K562 (cell line): ENCODE measurements at regions not wholly inside any gene's neighbourhood (a gene's known extent, or its start where the extent isn't known, plus 50 kb on each side); places are given as distances from the start of the nearest gene placed in this dataset.

ENCODE experiments used
- ATAC-seq: fragments of 200-7000 bp; cut with Tn5 transposase; 3 replicates; pipeline ENCODE4 v1.9.1; 2020; ENCODE audit warnings: moderate library complexity
- BruUV-seq: library from RNA; stranded (reverse); fragments of 400-500 nt; replicated peaks from 2 replicates; lab custom pipeline; 2021; lab: Mats Ljungman, UMichigan
- CTCF ChIA-PET: fragments of 300-600 bp; formaldehyde crosslinking; extraction: SDS; loops from one replicate; lab custom pipeline; 2021; ENCODE audit warnings: low intra/inter-chr PET ratio; lab: Yijun Ruan, JAX
- POLR2A ChIA-PET: fragments of 300-600, 350-650 bp; sonication (Branson Sonifier 250); formaldehyde crosslinking; extraction: SDS; loops from one replicate; lab custom pipeline; 2021; ENCODE audit warnings: antibody characterized with exemption, inconsistent platforms; lab: Yijun Ruan, JAX
- DNase-seq, 4 experiments: peaks; one replicate each; pipeline versions ENCODE4 v3.0.0 to v3.0.0-alpha.2; 2011 to 2018; ENCODE audit warnings: low spot score in 3 of 4, mixed read lengths in 3 of 4; ENCODE audit errors: extremely low read depth in 1 of 4
- FAIRE-seq: peaks from 2 replicates; lab custom pipeline; 2011; peaks lifted over from hg19 to GRCh38; lab: Jason Lieb, UNC
- H2AFZ ChIP-seq: 2 replicates; pipeline ENCODE4 v1.6.0; 2011; ENCODE audit warnings: low read depth, low read length, control low read depth, inconsistent platforms
- H3K27ac ChIP-seq: fragments of 200-600 bp; 3 replicates; pipeline ENCODE4 v1.8.0; 2011; ENCODE audit warnings: low read depth, mild to moderate bottlenecking, control low read depth, inconsistent platforms, low read length, moderate library complexity, mixed read lengths; ENCODE audit errors: extremely low read depth
- H3K27me3 ChIP-seq, 2 experiments: fragments of 300-600 bp in 1 of 2; 2 replicates in 1 of 2; 3 replicates in 1 of 2; pipeline versions ENCODE4 v1.6.0 to v1.8.0; 2011; ENCODE audit warnings: inconsistent platforms in 2 of 2, low read length in 2 of 2, mild to moderate bottlenecking in 1 of 2, mixed read lengths in 1 of 2, moderate library complexity in 1 of 2; ENCODE audit not compliant: control insufficient read depth in 2 of 2, insufficient read depth in 2 of 2
- H3K36me3 ChIP-seq: fragments of 300-600 bp; 3 replicates; pipeline ENCODE4 v1.8.0; 2011; ENCODE audit warnings: mild to moderate bottlenecking, low read length, inconsistent platforms; ENCODE audit not compliant: control insufficient read depth, insufficient read depth
- H3K4me1 ChIP-seq, 2 experiments: fragments of 200-600 bp in 1 of 2; replicated peaks in 1 of 2; 2 replicates in 1 of 2; 3 replicates in 1 of 2; pipeline versions ENCODE4 v1.5.1 to v1.8.0; 2011; ENCODE audit warnings: inconsistent platforms in 2 of 2, low read length in 2 of 2, mild to moderate bottlenecking in 1 of 2, mixed read lengths in 1 of 2, moderate library complexity in 1 of 2; ENCODE audit not compliant: control insufficient read depth in 2 of 2, insufficient read depth in 2 of 2
- H3K4me2 ChIP-seq: 2 replicates; pipeline ENCODE4 v1.6.1; 2011; ENCODE audit warnings: low read length, control low read depth, inconsistent platforms, mixed read lengths; ENCODE audit not compliant: insufficient read depth
- H3K4me3 ChIP-seq: fragments of 200-600 bp; sonication (generic), shearing (Covaris generic); 2 replicates; pipeline ENCODE4 v1.5.1; 2016; ENCODE audit warnings: control low read depth, inconsistent platforms
- H3K79me2 ChIP-seq: fragments of 200-600 bp; 3 replicates; pipeline ENCODE4 v1.8.0; 2011; ENCODE audit warnings: low read length, inconsistent platforms; ENCODE audit not compliant: control insufficient read depth, insufficient read depth
- H3K9ac ChIP-seq, 2 experiments: 2 replicates each; pipeline versions ENCODE4 v1.6.0 to v1.6.1; 2011; ENCODE audit warnings: low read depth in 2 of 2, low read length in 2 of 2, control low read depth in 1 of 2, inconsistent platforms in 1 of 2, mild to moderate bottlenecking in 1 of 2, mixed read lengths in 1 of 2; ENCODE audit not compliant: insufficient read depth in 1 of 2
- H3K9me1 ChIP-seq: one replicate; pipeline ENCODE4 v1.6.0; 2011; ENCODE audit warnings: inconsistent platforms, mild to moderate bottlenecking, low read length, moderate library complexity; ENCODE audit not compliant: control insufficient read depth, insufficient read depth
- H3K9me3 ChIP-seq: replicated peaks from 2 replicates; pipeline ENCODE4 v1.5.1; 2011; ENCODE audit warnings: low read depth, low read length, inconsistent platforms; ENCODE audit not compliant: control insufficient read depth, insufficient read depth
- H4K20me1 ChIP-seq: replicated peaks from 2 replicates; pipeline ENCODE4 v1.6.1; 2011; ENCODE audit warnings: low read length, inconsistent platforms, mixed read lengths; ENCODE audit not compliant: control insufficient read depth, insufficient read depth
- CHD4 ChIP-seq: fragments of 200-600 bp; sonication (generic); IDR thresholded peaks from 3 replicates; pipeline ENCODE4 v1.6.1; 2012; ENCODE audit warnings: low read depth, mild to moderate bottlenecking, mixed read lengths, low read length, inconsistent platforms; ENCODE audit not compliant: insufficient read depth, insufficient replicate concordance, poor library complexity, severe bottlenecking
- HMGN3 ChIP-seq: IDR thresholded peaks from 2 replicates; pipeline ENCODE4 v1.6.1; 2011; ENCODE audit warnings: borderline replicate concordance, low read depth, mild to moderate bottlenecking, mixed read lengths, low read length; ENCODE audit not compliant: insufficient read length; ENCODE audit errors: extremely low read depth
- HOXB6 ChIP-seq: fragments of 250-450 bp; sonication (Bioruptor Pico); IDR thresholded peaks from 2 replicates; pipeline ENCODE4 v1.5.1; 2022; ENCODE audit warnings: mild to moderate bottlenecking, borderline replicate concordance
- JUNB ChIP-seq: fragments of 450-650 bp; formaldehyde crosslinking; conservative IDR thresholded peaks from 2 replicates; pipeline ENCODE4 v1.4.0; 2020; ENCODE audit warnings: mild to moderate bottlenecking
- KDM1A ChIP-seq, 2 experiments: fragments of 450-650 bp; IDR thresholded peaks; 2 replicates each; pipeline ENCODE4 v1.6.1; 2016; ENCODE audit warnings: mild to moderate bottlenecking in 2 of 2
- MED1 ChIP-seq: sonication (generic); formaldehyde crosslinking; IDR thresholded peaks from 2 replicates; pipeline ENCODE4 v1.8.1; 2023; ENCODE audit warnings: missing genetic modification reagents, borderline replicate concordance
- MIER1 ChIP-seq: fragments of 450-650 bp; IDR thresholded peaks from 2 replicates; pipeline ENCODE4 v1.6.1; 2016; ENCODE audit warnings: antibody characterized with exemption, mild to moderate bottlenecking, low read depth
- NFE2 ChIP-seq: IDR thresholded peaks from 2 replicates; pipeline ENCODE4 v1.6.1; 2014; ENCODE audit warnings: antibody characterized with exemption, low read depth
- NR4A1 ChIP-seq, 2 experiments: fragments of 250-450 bp in 1 of 2; fragments of 450-650 bp in 1 of 2; sonication (Bioruptor Pico) in 1 of 2; IDR thresholded peaks; 2 replicates each; pipeline versions ENCODE4 v1.4.0 to v1.6.1; 2016 to 2020; ENCODE audit warnings: mild to moderate bottlenecking in 2 of 2, missing compliant biosample characterization in 1 of 2, missing genetic modification characterization in 1 of 2, moderate library complexity in 1 of 2
- NUFIP1 ChIP-seq: fragments of 450-650 bp; IDR thresholded peaks from 2 replicates; pipeline ENCODE4 v1.6.1; 2018; ENCODE audit not compliant: partially characterized antibody
- RAD51 ChIP-seq: fragments of 450-650 bp; IDR thresholded peaks from 2 replicates; pipeline ENCODE4 v1.7.1; 2016; ENCODE audit warnings: low read depth, mild to moderate bottlenecking, borderline replicate concordance
- RBM17 ChIP-seq: fragments of 200-400 bp; formaldehyde crosslinking; IDR thresholded peaks from 2 replicates; pipeline ENCODE4 v1.6.1; 2017; ENCODE audit warnings: low read depth, mild to moderate bottlenecking, low read length, borderline replicate concordance
- STAT5B ChIP-seq: fragments of 250-450 bp; sonication (Bioruptor Pico); IDR thresholded peaks from 2 replicates; pipeline ENCODE4 v1.8.0; 2021; ENCODE audit warnings: mild to moderate bottlenecking, inconsistent platforms
- SUPT5H ChIP-seq: fragments of 450-650 bp; IDR thresholded peaks from 2 replicates; pipeline ENCODE4 v1.6.1; 2016
- ZNF140 ChIP-seq: fragments of 250-450 bp; sonication (Bioruptor Pico); IDR thresholded peaks from 2 replicates; pipeline ENCODE4 v1.8.0; 2021; ENCODE audit warnings: moderate library complexity, mild to moderate bottlenecking, inconsistent platforms
- WGBS: fragments of 100-300 bp; shearing (Covaris generic); methylation state at CpG from one replicate; pipeline ENCODE4 v1.1.6; 2016; ENCODE audit warnings: low coverage, mixed read lengths; ENCODE audit not compliant: insufficient coverage; ENCODE audit errors: missing lambda C conversion rate; 5-methylcytosine and 5-hydroxymethylcytosine counted together
- in situ Hi-C: fragments of 300-500 bp; cut with MboI; formaldehyde crosslinking; loops from 4 replicates; pipeline ENCODE4 v1.15.0; 2018; ENCODE audit warnings: inconsistent platforms, mixed read lengths
- intact Hi-C: fragments of 100-400 bp; cut with micrococcal nuclease; formaldehyde crosslinking; loops from 2 replicates; pipeline ENCODE4 v1.14.2; 2022
- TF ChIP-seq, protein P1 (sequence below): fragments of 450-650 bp; formaldehyde crosslinking; conservative IDR thresholded peaks from 2 replicates; pipeline ENCODE4 v1.4.0; 2022; ENCODE audit warnings: mild to moderate bottlenecking, missing genetic modification characterization

GRCh38 chr6:24052590-24052961 is 73.4 kb upstream of the NRSN1 start:
- in situ Hi-C loops, result no loop called here
- no peaks in the 10 kb centered on the region for H3K9me1 ChIP-seq

GRCh38 chr6:24053057-24053456 is 73.0 kb upstream of the NRSN1 start:
- Histone ChIP-seq H3K4me2 (no peak overlapping the region), H3K79me2 (no peaks in the 10 kb centered on the region), H3K9ac (no peak overlapping the region), H2AFZ (no peak overlapping the region), H3K4me1 (no peaks in the 10 kb centered on the region), H3K36me3 (no peaks in the 10 kb centered on the region), H3K4me3 (no peak overlapping the region), H3K9me1 (no peaks in the 10 kb centered on the region), H3K9me3 (no peaks in the 10 kb centered on the region), H4K20me1 (no peaks in the 10 kb centered on the region), H3K27me3 (no peaks in the 10 kb centered on the region), H3K27ac (no peak overlapping the region)
- FAIRE-seq, result no peak
- WGBS, result 0% methylated on average over 1 of the region's 1 CpG
- ChIA-PET POLR2A (no interaction called here), CTCF (no interaction called here)
- in situ Hi-C loops, result no loop called here
- no peak for DNase-seq
- intact Hi-C loops, result no loop called here
- no TSS peak for BruUV-seq
- ATAC-seq, result no peak
- TF ChIP-seq SUPT5H (no peak), HOXB6 (CRISPR knock-in tag) (no peak), NUFIP1 (no peak), NR4A1 (CRISPR knock-in tag; IDR thresholded peaks at IDR 0.05) (no peak), NR4A1 (tag; IDR thresholded peaks at IDR 0.05) (no peak), ZNF140 (CRISPR knock-in tag) (no peak), CHD4 (no peak), NFE2 (no peak), STAT5B (no peak), MIER1 (no peak), KDM1A (IDR thresholded peaks at IDR 0.05) (no peak), RAD51 (no peak)
- TF ChIP-seq, protein P1, sequence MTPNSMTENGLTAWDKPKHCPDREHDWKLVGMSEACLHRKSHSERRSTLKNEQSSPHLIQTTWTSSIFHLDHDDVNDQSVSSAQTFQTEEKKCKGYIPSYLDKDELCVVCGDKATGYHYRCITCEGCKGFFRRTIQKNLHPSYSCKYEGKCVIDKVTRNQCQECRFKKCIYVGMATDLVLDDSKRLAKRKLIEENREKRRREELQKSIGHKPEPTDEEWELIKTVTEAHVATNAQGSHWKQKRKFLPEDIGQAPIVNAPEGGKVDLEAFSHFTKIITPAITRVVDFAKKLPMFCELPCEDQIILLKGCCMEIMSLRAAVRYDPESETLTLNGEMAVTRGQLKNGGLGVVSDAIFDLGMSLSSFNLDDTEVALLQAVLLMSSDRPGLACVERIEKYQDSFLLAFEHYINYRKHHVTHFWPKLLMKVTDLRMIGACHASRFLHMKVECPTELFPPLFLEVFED (CRISPR knock-in tag), result no peak

More at GRCh38 chr6:24052590-24052961, 73.4 kb upstream of the NRSN1 start:
- Histone ChIP-seq H3K4me1 (no peaks in the 10 kb centered on the region), H3K4me2 (no peak overlapping the region), H3K79me2 (no peaks in the 10 kb centered on the region), H3K27ac (no peak overlapping the region), H2AFZ (no peak overlapping the region), H3K9ac (no peak overlapping the region), H4K20me1 (no peaks in the 10 kb centered on the region), H3K27me3 (no peaks in the 10 kb centered on the region), H3K9me3 (no peaks in the 10 kb centered on the region; the same call in 1 of the 2 replicates), H3K36me3 (no peaks in the 10 kb centered on the region), H3K4me3 (no peak overlapping the region)
- 2% methylated on average over 4 of the region's 4 CpGs for WGBS
- BruUV-seq, result no TSS peak
- CTCF ChIA-PET, result no interaction called here
- intact Hi-C loops, result no loop called here
- TF ChIP-seq RBM17, result no peak
- no peak for TF ChIP-seq HMGN3
- no peak for TF ChIP-seq MED1 (CRISPR knock-in tag)
- TF ChIP-seq JUNB, result no peak
- DNase-seq, result no peak
- POLR2A ChIA-PET, result no interaction called here
- ATAC-seq, result no peak
- FAIRE-seq, result no peak
